PFSK-1 (cell line): ENCODE measurements at regions not wholly inside any gene's neighbourhood (a gene's known extent, or its start where the extent isn't known, plus 50 kb on each side); places are given as distances from the start of the nearest gene placed in this dataset.

ENCODE experiments used
- FOXP2 ChIP-seq: optimal IDR thresholded peaks from 2 replicates; pipeline ENCODE3; 2011; ENCODE audit warnings: borderline replicate concordance, control low read depth, inconsistent platforms; ENCODE audit not compliant: insufficient read depth; ENCODE audit errors: extremely low read length, extremely low read depth
- POLR2AphosphoS5 ChIP-seq: IDR thresholded peaks from 2 replicates; pipeline ENCODE4 v1.6.1; 2012; ENCODE audit warnings: low read depth, mild to moderate bottlenecking, control low read depth, low read length, moderate library complexity
- REST ChIP-seq, 2 experiments: IDR thresholded peaks; 2 replicates each; pipeline versions ENCODE4 v1.6.1 to v1.8.0; 2011 to 2012; ENCODE audit warnings: low read depth in 2 of 2, low read length in 2 of 2, control low read depth in 1 of 2, inconsistent platforms in 1 of 2, mild to moderate bottlenecking in 1 of 2, moderate library complexity in 1 of 2; ENCODE audit not compliant: insufficient read depth in 1 of 2
- SIN3A ChIP-seq: IDR thresholded peaks from 2 replicates; pipeline ENCODE4 v1.6.1; 2012; ENCODE audit warnings: mild to moderate bottlenecking, low read length, moderate library complexity, borderline replicate concordance; ENCODE audit not compliant: insufficient read depth
- TAF1 ChIP-seq: IDR thresholded peaks from 2 replicates; pipeline ENCODE4 v1.6.1; 2012; ENCODE audit warnings: low read length, control low read depth, borderline replicate concordance; ENCODE audit not compliant: insufficient read depth

- TF ChIP-seq REST (IDR thresholded peaks at IDR 0.05; ENCODE audit: insufficient read depth in 1 of 2, low read depth in 2 of 2, low read length in 2 of 2) (no peak), POLR2AphosphoS5 (no peak), FOXP2 (no peak), SIN3A (no peak)
These were observed 262.8 kb upstream of the AGAP1 start for GRCh38 chr2:235230821-235231601.

- TF ChIP-seq FOXP2 = no peak
- TF ChIP-seq POLR2AphosphoS5 = no peak
- no peak for TF ChIP-seq SIN3A
- no peak for TF ChIP-seq REST (IDR thresholded peaks at IDR 0.05; ENCODE audit: insufficient read depth in 1 of 2, low read depth in 2 of 2, low read length in 2 of 2)
- TF ChIP-seq TAF1 = no peak
These were observed 261.1 kb upstream of the AGAP1 start for GRCh38 chr2:235232449-235233433.

- TF ChIP-seq POLR2AphosphoS5 = no peak
- no peak for TF ChIP-seq REST (IDR thresholded peaks at IDR 0.05; ENCODE audit: insufficient read depth in 1 of 2, low read depth in 2 of 2, low read length in 2 of 2)
- TF ChIP-seq FOXP2 = no peak
- TF ChIP-seq TAF1 = no peak
- no peak for TF ChIP-seq SIN3A
These were observed 259.1 kb upstream of the AGAP1 start for GRCh38 chr2:235234736-235235135.

GRCh38 chr2:235235977-235236767 lies 257.7 kb upstream of the AGAP1 start:
- no peak for TF ChIP-seq POLR2AphosphoS5
- TF ChIP-seq REST (IDR thresholded peaks at IDR 0.05; ENCODE audit: insufficient read depth in 1 of 2, low read depth in 2 of 2, low read length in 2 of 2) = no peak
- TF ChIP-seq SIN3A = no peak
- no peak for TF ChIP-seq TAF1
- no peak for TF ChIP-seq FOXP2
